HEK293 (cell line): ENCODE measurements at regions not wholly inside any gene's neighbourhood (a gene's known extent, or its start where the extent isn't known, plus 50 kb on each side); places are given as distances from the start of the nearest gene placed in this dataset.

Experiments used
- CTCF ChIA-PET: fragments of 350-600 bp; formaldehyde crosslinking; extraction: SDS; loops from one replicate; lab custom pipeline; 2021; ENCODE audit warnings: antibody characterized with exemption; lab: Yijun Ruan, JAX
- POLR2A ChIA-PET: fragments of 300-600 bp; formaldehyde crosslinking; extraction: SDS; loops from one replicate; lab custom pipeline; 2020; ENCODE audit warnings: antibody characterized with exemption, inconsistent platforms; lab: Yijun Ruan, JAX
- H3K27ac ChIP-seq: fragments of 200-500 bp; sonication (Bioruptor generic); 2 replicates; pipeline ENCODE4 v1.5.1; 2014; ENCODE audit warnings: low read depth, low read length, control low read depth, inconsistent platforms; ENCODE audit errors: extremely low read depth
- H3K36me3 ChIP-seq, 2 experiments: fragments of 200-500 bp in 1 of 2; sonication (Bioruptor generic) in 1 of 2; 1 replicate in 1 of 2; 2 replicates in 1 of 2; pipeline ENCODE4 v1.5.1; 2014 to 2017; ENCODE audit warnings: inconsistent platforms in 2 of 2, low read length in 2 of 2; ENCODE audit not compliant: control insufficient read depth in 2 of 2, insufficient read depth in 1 of 2
- H3K4me1 ChIP-seq: fragments of 200-500 bp; sonication (Bioruptor generic); 2 replicates; pipeline ENCODE4 v1.5.1; 2014; ENCODE audit warnings: mild to moderate bottlenecking, low read length, inconsistent platforms; ENCODE audit not compliant: control insufficient read depth, insufficient read depth
- H3K4me3 ChIP-seq: 2 replicates; pipeline ENCODE4 v1.5.1; 2011; ENCODE audit warnings: low read depth, mild to moderate bottlenecking, control low read depth, low read length, moderate library complexity
- H3K9me3 ChIP-seq: fragments of 200-500 bp; sonication (Bioruptor generic); 2 replicates; pipeline ENCODE4 v1.5.1; 2014; ENCODE audit warnings: low read depth, low read length, inconsistent platforms; ENCODE audit not compliant: control insufficient read depth, insufficient read depth
- FEZF1 ChIP-seq: fragments of 450-650 bp; formaldehyde crosslinking; IDR thresholded peaks from 2 replicates; pipeline ENCODE4 v1.5.1; 2016; ENCODE audit warnings: missing biosample characterization, missing genetic modification characterization
- HOXD13 ChIP-seq: sonication (generic); formaldehyde crosslinking; IDR thresholded peaks from 2 replicates; pipeline ENCODE4 v1.8.0; 2022; ENCODE audit warnings: missing genetic modification reagents, borderline replicate concordance
- KLF1 ChIP-seq: fragments of 450-650 bp; formaldehyde crosslinking; IDR thresholded peaks from 2 replicates; pipeline ENCODE4 v1.5.1; 2016; ENCODE audit warnings: missing biosample characterization, missing genetic modification characterization
- TCF7L2 ChIP-seq: IDR thresholded peaks from 2 replicates; pipeline ENCODE4 v1.6.1; 2011; ENCODE audit warnings: low read depth, mild to moderate bottlenecking, inconsistent platforms, low read length, moderate library complexity, borderline replicate concordance
- YY1 ChIP-seq: fragments of 450-650 bp; formaldehyde crosslinking; IDR thresholded peaks from 2 replicates; pipeline ENCODE4 v1.5.1; 2018; ENCODE audit warnings: missing biosample characterization, missing genetic modification characterization
- ZBTB26 ChIP-seq: fragments of 450-650 bp; formaldehyde crosslinking; optimal IDR thresholded peaks from 2 replicates; pipeline ENCODE3; 2016; ENCODE audit warnings: missing biosample characterization, mild to moderate bottlenecking, missing genetic modification characterization
- ZBTB49 ChIP-seq: fragments of 450-650 bp; formaldehyde crosslinking; IDR thresholded peaks from 2 replicates; pipeline ENCODE4 v1.5.1; 2016; ENCODE audit warnings: missing biosample characterization, missing genetic modification characterization, low read depth
- ZFP69B ChIP-seq: fragments of 450-650 bp; formaldehyde crosslinking; IDR thresholded peaks from 2 replicates; pipeline ENCODE4 v1.5.1; 2016; ENCODE audit warnings: missing biosample characterization, missing genetic modification characterization
- ZNF10 ChIP-seq: fragments of 450-650 bp; formaldehyde crosslinking; IDR thresholded peaks from 2 replicates; pipeline ENCODE4 v1.5.1; 2017; ENCODE audit warnings: missing biosample characterization, missing genetic modification characterization
- ZNF155 ChIP-seq: fragments of 450-650 bp; formaldehyde crosslinking; IDR thresholded peaks from 2 replicates; pipeline ENCODE4 v1.5.1; 2016; ENCODE audit warnings: missing biosample characterization, missing genetic modification characterization
- ZNF391 ChIP-seq: fragments of 450-650 bp; formaldehyde crosslinking; IDR thresholded peaks from 2 replicates; pipeline ENCODE4 v1.5.1; 2016; ENCODE audit warnings: low read depth, missing biosample characterization, missing genetic modification characterization, borderline replicate concordance
- ZNF660 ChIP-seq: fragments of 450-650 bp; IDR thresholded peaks from 2 replicates; pipeline ENCODE4 v1.5.1; 2018; ENCODE audit warnings: missing biosample characterization, mild to moderate bottlenecking, missing genetic modification characterization
- ZNF664 ChIP-seq: fragments of 450-650 bp; formaldehyde crosslinking; IDR thresholded peaks from 2 replicates; pipeline ENCODE4 v1.5.1; 2016; ENCODE audit warnings: missing biosample characterization, missing genetic modification characterization
- TF ChIP-seq, protein P1 (sequence below): fragments of 450-650 bp; formaldehyde crosslinking; IDR thresholded peaks from 2 replicates; pipeline ENCODE4 v1.5.1; 2016; ENCODE audit warnings: missing biosample characterization, missing genetic modification characterization
- TF ChIP-seq, protein P2 (sequence below): fragments of 450-650 bp; formaldehyde crosslinking; IDR thresholded peaks from 2 replicates; pipeline ENCODE4 v1.5.1; 2016; ENCODE audit warnings: missing biosample characterization, missing genetic modification characterization, low read depth
- TF ChIP-seq, protein P3 (sequence below): fragments of 450-650 bp; formaldehyde crosslinking; IDR thresholded peaks from 2 replicates; pipeline ENCODE4 v1.5.1; 2016; ENCODE audit warnings: missing biosample characterization, missing genetic modification characterization
- TF ChIP-seq, protein P4 (sequence below): fragments of 450-650 bp; formaldehyde crosslinking; IDR thresholded peaks from 2 replicates; pipeline ENCODE4 v1.5.1; 2016; ENCODE audit warnings: missing biosample characterization, missing genetic modification characterization

DNA sequence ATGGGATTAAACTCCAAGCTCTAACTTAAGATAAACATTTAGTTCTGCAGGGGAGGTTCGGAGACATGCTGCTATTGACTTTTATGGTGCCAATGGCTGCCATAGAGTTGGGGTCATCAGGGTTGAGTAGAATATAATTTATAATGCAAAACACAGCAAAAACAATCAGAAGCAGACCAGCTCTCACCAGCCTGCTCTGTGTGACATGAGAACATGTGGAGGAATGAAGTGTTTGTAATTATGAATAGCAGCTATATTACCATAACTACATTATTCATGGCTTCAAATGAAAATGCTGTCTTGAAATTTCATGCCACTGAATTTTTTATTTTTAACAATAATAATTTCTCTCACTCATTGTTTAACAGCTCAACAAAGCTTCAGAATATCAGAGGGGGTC is 645.6 kb upstream of the CDH8 start (continued):
- TF ChIP-seq, protein P1, sequence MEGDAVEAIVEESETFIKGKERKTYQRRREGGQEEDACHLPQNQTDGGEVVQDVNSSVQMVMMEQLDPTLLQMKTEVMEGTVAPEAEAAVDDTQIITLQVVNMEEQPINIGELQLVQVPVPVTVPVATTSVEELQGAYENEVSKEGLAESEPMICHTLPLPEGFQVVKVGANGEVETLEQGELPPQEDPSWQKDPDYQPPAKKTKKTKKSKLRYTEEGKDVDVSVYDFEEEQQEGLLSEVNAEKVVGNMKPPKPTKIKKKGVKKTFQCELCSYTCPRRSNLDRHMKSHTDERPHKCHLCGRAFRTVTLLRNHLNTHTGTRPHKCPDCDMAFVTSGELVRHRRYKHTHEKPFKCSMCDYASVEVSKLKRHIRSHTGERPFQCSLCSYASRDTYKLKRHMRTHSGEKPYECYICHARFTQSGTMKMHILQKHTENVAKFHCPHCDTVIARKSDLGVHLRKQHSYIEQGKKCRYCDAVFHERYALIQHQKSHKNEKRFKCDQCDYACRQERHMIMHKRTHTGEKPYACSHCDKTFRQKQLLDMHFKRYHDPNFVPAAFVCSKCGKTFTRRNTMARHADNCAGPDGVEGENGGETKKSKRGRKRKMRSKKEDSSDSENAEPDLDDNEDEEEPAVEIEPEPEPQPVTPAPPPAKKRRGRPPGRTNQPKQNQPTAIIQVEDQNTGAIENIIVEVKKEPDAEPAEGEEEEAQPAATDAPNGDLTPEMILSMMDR (tag by site-specific recombination) = no peak
- TF ChIP-seq, protein P2, sequence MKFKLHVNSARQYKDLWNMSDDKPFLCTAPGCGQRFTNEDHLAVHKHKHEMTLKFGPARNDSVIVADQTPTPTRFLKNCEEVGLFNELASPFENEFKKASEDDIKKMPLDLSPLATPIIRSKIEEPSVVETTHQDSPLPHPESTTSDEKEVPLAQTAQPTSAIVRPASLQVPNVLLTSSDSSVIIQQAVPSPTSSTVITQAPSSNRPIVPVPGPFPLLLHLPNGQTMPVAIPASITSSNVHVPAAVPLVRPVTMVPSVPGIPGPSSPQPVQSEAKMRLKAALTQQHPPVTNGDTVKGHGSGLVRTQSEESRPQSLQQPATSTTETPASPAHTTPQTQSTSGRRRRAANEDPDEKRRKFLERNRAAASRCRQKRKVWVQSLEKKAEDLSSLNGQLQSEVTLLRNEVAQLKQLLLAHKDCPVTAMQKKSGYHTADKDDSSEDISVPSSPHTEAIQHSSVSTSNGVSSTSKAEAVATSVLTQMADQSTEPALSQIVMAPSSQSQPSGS = no peak
- TF ChIP-seq, protein P3, sequence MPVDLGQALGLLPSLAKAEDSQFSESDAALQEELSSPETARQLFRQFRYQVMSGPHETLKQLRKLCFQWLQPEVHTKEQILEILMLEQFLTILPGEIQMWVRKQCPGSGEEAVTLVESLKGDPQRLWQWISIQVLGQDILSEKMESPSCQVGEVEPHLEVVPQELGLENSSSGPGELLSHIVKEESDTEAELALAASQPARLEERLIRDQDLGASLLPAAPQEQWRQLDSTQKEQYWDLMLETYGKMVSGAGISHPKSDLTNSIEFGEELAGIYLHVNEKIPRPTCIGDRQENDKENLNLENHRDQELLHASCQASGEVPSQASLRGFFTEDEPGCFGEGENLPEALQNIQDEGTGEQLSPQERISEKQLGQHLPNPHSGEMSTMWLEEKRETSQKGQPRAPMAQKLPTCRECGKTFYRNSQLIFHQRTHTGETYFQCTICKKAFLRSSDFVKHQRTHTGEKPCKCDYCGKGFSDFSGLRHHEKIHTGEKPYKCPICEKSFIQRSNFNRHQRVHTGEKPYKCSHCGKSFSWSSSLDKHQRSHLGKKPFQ (tag by site-specific recombination) = no peak
- TF ChIP-seq, protein P4, sequence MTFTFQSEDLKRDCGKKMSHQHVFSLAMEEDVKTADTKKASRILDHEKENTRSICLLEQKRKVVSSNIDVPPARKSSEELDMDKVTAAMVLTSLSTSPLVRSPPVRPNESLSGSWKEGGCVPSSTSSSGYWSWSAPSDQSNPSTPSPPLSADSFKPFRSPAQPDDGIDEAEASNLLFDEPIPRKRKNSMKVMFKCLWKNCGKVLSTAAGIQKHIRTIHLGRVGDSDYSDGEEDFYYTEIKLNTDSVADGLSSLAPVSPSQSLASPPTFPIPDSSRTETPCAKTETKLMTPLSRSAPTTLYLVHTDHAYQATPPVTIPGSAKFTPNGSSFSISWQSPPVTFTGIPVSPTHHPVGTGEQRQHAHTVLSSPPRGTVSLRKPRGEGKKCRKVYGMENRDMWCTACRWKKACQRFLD (tag by site-specific recombination) = no peak
- no peak for TF ChIP-seq KLF1 (tag by site-specific recombination)

GRCh38 chr16:62678796-62679195 is 642.6 kb upstream of the CDH8 start:
- CTCF ChIA-PET = no interaction called here
- TF ChIP-seq FEZF1 (no peak), TCF7L2 (no peak), ZNF155 (tag by site-specific recombination) (no peak), ZBTB26 (tag by site-specific recombination) (no peak), ZNF391 (no peak), ZBTB49 (tag by site-specific recombination) (no peak), ZFP69B (no peak), YY1 (tag by site-specific recombination) (no peak), ZNF660 (tag by site-specific recombination) (no peak), ZNF664 (tag by site-specific recombination) (no peak), HOXD13 (CRISPR knock-in tag) (no peak), ZNF10 (tag by site-specific recombination) (no peak)
- TF ChIP-seq, all 188 proteins: peak for 0
- POLR2A ChIA-PET = no interaction called here

More at GRCh38 chr16:62678796-62679195, 642.6 kb upstream of the CDH8 start:
- no peaks in the 10 kb centered on the region for H3K9me3 ChIP-seq
- no peak overlapping the region for H3K4me3 ChIP-seq
- no peaks in the 10 kb centered on the region for H3K36me3 ChIP-seq
- H3K4me1 ChIP-seq = no peaks in the 10 kb centered on the region
- H3K27ac ChIP-seq = no peak overlapping the region
